B cell (primary cell): ENCODE measurements at regions not wholly inside any gene's neighbourhood (a gene's known extent, or its start where the extent isn't known, plus 50 kb on each side); places are given as distances from the start of the nearest gene placed in this dataset.

Experiments
- ATAC-seq: fragments of 200-7000 bp; cut with Tn5 transposase; one replicate; pipeline ENCODE4 v1.10.0; 2021; ENCODE audit warnings: low read depth, mild to moderate bottlenecking, moderate number of reproducible peaks, moderate library complexity
- CTCF ChIA-PET: fragments of 350-600 bp; sonication (Branson Sonifier 250); formaldehyde crosslinking; loops from one replicate; lab custom pipeline; 2021; ENCODE audit warnings: antibody characterized with exemption, inconsistent platforms; lab: Charles Lee
- POLR2A ChIA-PET: fragments of 350-600 bp; sonication (Branson Sonifier 250); formaldehyde crosslinking; loops from one replicate; lab custom pipeline; 2021; ENCODE audit warnings: antibody characterized with exemption; lab: Charles Lee
- DNase-seq: peaks from one replicate; pipeline ENCODE4 v3.0.0; 2013
- H2AFZ ChIP-seq: 2 replicates; pipeline ENCODE4 v1.6.1; 2012; ENCODE audit warnings: mild to moderate bottlenecking, low read depth, low read length; ENCODE audit not compliant: insufficient read depth, poor library complexity, severe bottlenecking
- H3K27ac ChIP-seq, 2 donors: 1 replicate in 1 of 2; 2 replicates in 1 of 2; pipeline ENCODE4 v1.5.1; 2012 to 2013; ENCODE audit warnings: low read length in 2 of 2, mild to moderate bottlenecking in 2 of 2, moderate library complexity in 1 of 2
- H3K27me3 ChIP-seq, 4 experiments: fragments of 200-600 bp in 1 of 4; sonication (generic) in 1 of 4; replicated peaks in 1 of 4; 1 replicate in 2 of 4; 2 replicates in 2 of 4; pipeline versions ENCODE4 v1.6.1 to v1.7.0; 2013 to 2016; ENCODE audit warnings: low read length in 3 of 4, mild to moderate bottlenecking in 2 of 4, mixed read lengths in 1 of 4, moderate library complexity in 1 of 4; ENCODE audit not compliant: insufficient read depth in 4 of 4, control insufficient read depth in 3 of 4; ENCODE audit errors: control extremely low read depth in 1 of 4
- H3K36me3 ChIP-seq, 2 experiments: replicated peaks in 1 of 2; 1 replicate in 1 of 2; 2 replicates in 1 of 2; pipeline versions ENCODE4 v1.6.1 to v1.7.1; 2013; ENCODE audit warnings: low read length in 1 of 2; ENCODE audit not compliant: insufficient read depth in 2 of 2, control insufficient read depth in 1 of 2; ENCODE audit errors: control extremely low read depth in 1 of 2, extremely low read depth in 1 of 2
- H3K4me1 ChIP-seq, 2 donors: fragments of 200-600 bp in 1 of 2; sonication (generic) in 1 of 2; 1 replicate in 1 of 2; 2 replicates in 1 of 2; pipeline versions ENCODE4 v1.5.1 to v1.6.1; 2013 to 2017; ENCODE audit warnings: low read length in 2 of 2; ENCODE audit not compliant: control insufficient read depth in 2 of 2, insufficient read depth in 2 of 2
- H3K4me2 ChIP-seq: replicated peaks from 2 replicates; pipeline ENCODE3; 2012; ENCODE audit warnings: mild to moderate bottlenecking, low read depth, low read length; ENCODE audit not compliant: poor library complexity, severe bottlenecking
- H3K4me3 ChIP-seq, 5 experiments: fragments of 200-600 bp in 1 of 5; sonication (generic) in 1 of 5; 1 replicate in 3 of 5; 2 replicates in 2 of 5; pipeline versions ENCODE4 v1.5.1 to v1.7.0; 2011 to 2016; ENCODE audit warnings: low read length in 4 of 5, mild to moderate bottlenecking in 4 of 5, low read depth in 2 of 5, control low read depth in 1 of 5, moderate library complexity in 1 of 5; ENCODE audit not compliant: insufficient read depth in 1 of 5; ENCODE audit errors: control extremely low read depth in 1 of 5, extremely low read depth in 1 of 5
- H3K79me2 ChIP-seq: fragments of 200-600 bp; sonication (generic); one replicate; pipeline ENCODE4 v1.6.0; 2016; ENCODE audit warnings: low read length; ENCODE audit not compliant: control insufficient read depth, insufficient read depth
- H3K9ac ChIP-seq: fragments of 200-600 bp; sonication (generic); 2 replicates; pipeline ENCODE4 v1.6.1; 2017; ENCODE audit warnings: mild to moderate bottlenecking, low read length, moderate library complexity
- H3K9me3 ChIP-seq, 3 donors: one replicate each; pipeline versions ENCODE4 v1.6.1 to v1.7.1; 2013; ENCODE audit warnings: low read length in 2 of 3; ENCODE audit not compliant: control insufficient read depth in 2 of 3, insufficient read depth in 1 of 3; ENCODE audit errors: control extremely low read depth in 1 of 3
- H4K20me1 ChIP-seq: 2 replicates; pipeline ENCODE4 v1.6.0; 2012; ENCODE audit warnings: mild to moderate bottlenecking, low read length; ENCODE audit not compliant: insufficient read depth, control insufficient read depth, poor library complexity, severe bottlenecking
- H3K27ac Mint-ChIP-seq: one replicate; pipeline ENCODE4 v1.8.0; 2021; ENCODE audit warnings: mixed read lengths
- H3K27me3 Mint-ChIP-seq: one replicate; pipeline ENCODE4 v1.8.0; 2021; ENCODE audit warnings: mixed read lengths
- H3K4me1 Mint-ChIP-seq: one replicate; pipeline ENCODE4 v1.8.0; 2021; ENCODE audit warnings: mixed read lengths
- H3K4me3 Mint-ChIP-seq: one replicate; pipeline ENCODE4 v1.8.0; 2021; ENCODE audit warnings: mixed read lengths
- H3K9me3 Mint-ChIP-seq: one replicate; pipeline ENCODE4 v1.8.0; 2022; ENCODE audit warnings: mixed read lengths; ENCODE audit not compliant: insufficient read depth
- CTCF ChIP-seq: fragments of 200-600 bp; IDR thresholded peaks from one replicate; pipeline ENCODE4 v1.8.0; 2022; ENCODE audit warnings: antibody characterized with exemption, mild to moderate bottlenecking
- EZH2 ChIP-seq: IDR thresholded peaks from 2 replicates; pipeline ENCODE4 v1.6.1; 2012; ENCODE audit warnings: borderline replicate concordance, low read depth, mild to moderate bottlenecking, moderate library complexity, low read length; ENCODE audit not compliant: insufficient read depth, poor library complexity, severe bottlenecking
- WGBS: methylation state at CpG from one replicate; pipeline ENCODE4 v1.1.5; 2013; ENCODE audit warnings: missing lambda C conversion rate; ENCODE audit not compliant: insufficient coverage; 5-methylcytosine and 5-hydroxymethylcytosine counted together
- intact Hi-C: fragments of 100-400 bp; cut with micrococcal nuclease; formaldehyde crosslinking; loops from one replicate; pipeline ENCODE4 v1.10.0; 2022

GRCh38 chrX:39008549-39008948 is 207.3 kb downstream of the MID1IP1 start:
- no peak overlapping the region for H3K4me3 Mint-ChIP-seq
- H3K9me3 ChIP-seq = no peaks in the 10 kb centered on the region
- H3K4me2 ChIP-seq = no peak overlapping the region
- CTCF ChIA-PET = no interaction called here
- no peak overlapping the region for H3K9ac ChIP-seq
- no peak overlapping the region for H2AFZ ChIP-seq
- H3K27ac ChIP-seq = no peak overlapping the region
- no peaks in the 10 kb centered on the region for H3K36me3 ChIP-seq
- no peaks in the 10 kb centered on the region for H3K4me1 ChIP-seq
- TF ChIP-seq CTCF (no peak), EZH2 (no peak)
- H3K9me3 Mint-ChIP-seq = no peaks in the 10 kb centered on the region
- POLR2A ChIA-PET = no interaction called here
- no peak overlapping the region for H3K4me3 ChIP-seq
- intact Hi-C loops = no loop called here
- H3K27ac Mint-ChIP-seq = no peak overlapping the region
- H3K79me2 ChIP-seq = no peaks in the 10 kb centered on the region
- H3K27me3 Mint-ChIP-seq = no peaks in the 10 kb centered on the region
- DNase-seq (no peak), ATAC-seq (no peak)
- peaks cover 4% of the 10 kb centered on the region for H3K4me1 Mint-ChIP-seq
- H4K20me1 ChIP-seq = no peaks in the 10 kb centered on the region
- no peaks in the 10 kb centered on the region for H3K27me3 ChIP-seq
- WGBS = no CpG with 5 or more reads among the region's 4 CpGs

- Histone ChIP-seq H3K4me2 (no peak overlapping the region), H3K79me2 (no peaks in the 10 kb centered on the region), H4K20me1 (no peaks in the 10 kb centered on the region), H3K27ac (no peak overlapping the region), H3K9ac (no peak overlapping the region), H2AFZ (no peak overlapping the region), H3K36me3 (no peaks in the 10 kb centered on the region), H3K27me3 (no peaks in the 10 kb centered on the region), H3K4me3 (no peak overlapping the region), H3K9me3 (no peaks in the 10 kb centered on the region), H3K4me1 (no peaks in the 10 kb centered on the region)
- ATAC-seq (no peak), DNase-seq (no peak)
- CTCF ChIA-PET = no interaction called here
- POLR2A ChIA-PET = no interaction called here
- H3K27me3 Mint-ChIP-seq = no peaks in the 10 kb centered on the region
- 88% methylated on average over 3 of the region's 10 CpGs for WGBS
- H3K27ac Mint-ChIP-seq = no peak overlapping the region
- H3K4me3 Mint-ChIP-seq = no peak overlapping the region
- no peak for TF ChIP-seq EZH2
- no peak for TF ChIP-seq CTCF
- peaks cover 6% of the 10 kb centered on the region for H3K4me1 Mint-ChIP-seq
- intact Hi-C loops = no loop called here
- H3K9me3 Mint-ChIP-seq = no peaks in the 10 kb centered on the region
Observed at GRCh38 chrX:39011454-39012221, 210.4 kb downstream of the MID1IP1 start.
